ENCODE measurements at regions not wholly inside any gene's neighbourhood (a gene's known extent, or its start where the extent isn't known, plus 50 kb on each side); places are given as distances from the start of the nearest gene placed in this dataset.
A peak's percentile ranks its signal among the peaks of the same experiment; 100 is the strongest.
"Not testable (repeated sequence)": the region's sequence is repeated elsewhere in the genome, so short reads cannot be mapped to it uniquely, and the experiment has no call there.

DNA sequence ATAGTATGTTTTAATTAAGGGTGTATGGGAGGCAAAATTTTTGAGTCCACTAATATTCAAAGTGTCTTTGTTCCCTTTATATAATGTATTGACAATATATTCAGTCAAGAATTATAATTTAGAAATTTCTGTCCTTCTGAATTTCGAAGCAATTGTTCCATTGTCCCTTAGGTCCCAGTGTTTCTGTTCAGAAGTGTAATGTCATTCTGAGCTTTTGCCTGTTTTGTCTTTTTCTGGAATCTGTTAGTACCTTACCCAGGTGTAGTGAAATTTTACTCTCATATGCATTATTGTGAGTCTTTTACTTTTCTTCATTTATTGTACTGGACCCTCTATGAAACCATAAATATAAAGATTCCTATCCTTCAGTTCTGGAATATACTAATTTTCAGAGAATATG lies 505.7 kb upstream of the KIF2B start:
- DNase-seq = no peak

DNA sequence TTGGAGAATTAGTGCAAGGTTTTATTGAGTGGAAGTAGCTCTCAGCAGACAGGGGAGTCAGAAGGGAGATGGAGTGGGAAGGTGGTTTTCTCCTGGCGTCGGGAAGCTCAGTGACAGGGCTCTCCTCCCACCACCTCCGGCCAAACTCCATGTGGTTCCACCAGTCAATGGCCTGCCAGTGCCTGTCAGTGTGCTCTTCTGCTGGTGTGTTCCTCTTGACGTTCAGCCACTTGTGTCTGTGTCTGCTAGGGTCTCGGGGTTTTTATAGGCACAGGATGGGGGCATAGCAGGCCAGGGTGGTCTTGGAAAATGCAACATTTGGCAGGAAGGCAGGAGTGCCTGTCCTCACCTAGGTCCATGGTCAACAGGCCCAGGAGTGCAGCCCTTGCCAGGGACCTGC lies 506.7 kb upstream of the KIF2B start:
- no peak for DNase-seq

DNA sequence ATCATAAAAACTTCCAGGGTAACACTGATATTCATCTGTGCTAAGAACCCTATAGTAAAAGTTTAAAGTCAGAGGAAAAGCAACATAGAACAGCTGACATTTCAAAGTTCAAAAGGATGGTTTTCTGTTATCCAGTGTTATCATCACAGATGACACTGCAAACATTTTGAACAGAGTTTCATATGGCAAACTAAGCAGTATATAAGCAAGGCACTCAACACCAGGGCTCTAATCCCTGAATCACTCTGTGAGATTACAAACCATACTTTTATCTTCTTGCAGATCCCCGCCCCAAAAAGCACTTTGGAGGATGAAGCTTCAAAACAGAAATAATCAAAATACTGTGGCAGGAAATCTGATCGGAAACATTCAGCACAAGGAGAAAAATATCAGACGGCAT lies 508.2 kb upstream of the KIF2B start:
- DNase-seq = no peak

DNA sequence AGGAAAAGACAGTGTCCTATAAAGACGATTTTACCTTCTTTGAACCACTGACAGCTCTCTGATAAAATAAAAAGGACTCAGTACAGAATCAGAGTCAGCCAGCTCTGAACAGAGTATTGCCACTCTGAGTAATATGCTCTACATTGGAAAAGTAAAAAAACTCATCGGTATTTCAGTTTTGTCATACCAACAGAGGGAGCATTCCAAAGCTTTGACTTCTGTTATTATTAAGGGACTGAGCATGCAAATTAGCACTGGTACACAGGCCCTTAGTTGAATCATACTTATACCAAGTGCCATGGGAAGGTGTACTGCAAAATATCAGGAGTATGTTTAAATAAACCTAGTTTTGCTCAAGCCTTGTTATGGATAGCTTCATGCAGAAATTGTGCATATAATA lies 509.0 kb upstream of the KIF2B start:
- no peak for DNase-seq

DNA sequence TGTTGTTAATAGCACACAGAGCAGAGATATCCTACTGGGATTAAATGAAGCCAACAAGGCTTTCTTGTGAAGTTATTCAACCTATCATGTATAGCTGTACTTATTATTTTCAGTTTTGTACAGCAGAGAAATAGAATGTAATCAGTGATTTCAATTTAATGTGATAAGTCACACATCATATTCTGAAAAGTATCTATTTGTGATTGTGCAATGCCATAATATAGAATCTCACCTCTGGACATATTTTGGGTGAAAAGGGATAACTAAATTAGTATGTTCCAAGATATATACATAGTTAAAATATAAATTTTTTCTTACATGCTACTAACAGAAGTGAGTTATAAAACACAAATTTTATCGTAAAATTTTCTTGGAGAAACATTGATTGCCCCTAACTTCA lies 544.3 kb upstream of the KIF2B start:
- no peak for DNase-seq

DNA sequence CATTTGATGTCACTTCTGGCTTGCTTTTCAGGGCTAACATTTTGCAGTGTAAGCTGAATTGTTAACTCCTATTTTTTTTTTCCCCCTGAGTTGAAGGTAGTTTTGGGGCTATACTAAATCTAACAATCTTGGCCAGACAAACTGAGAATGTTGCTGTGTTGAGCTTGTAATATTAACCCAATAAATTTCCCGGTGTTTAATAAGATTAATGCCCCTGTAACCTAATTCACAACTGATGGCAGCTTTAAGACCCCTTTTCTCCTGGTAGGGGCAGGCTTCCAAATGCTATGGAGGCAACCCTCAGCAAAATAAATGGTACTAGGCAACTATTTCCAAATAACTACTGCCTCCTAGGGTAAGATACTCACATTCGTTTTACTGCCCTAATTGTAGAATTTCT lies 549.6 kb upstream of the KIF2B start:
- no peak for DNase-seq

DNA sequence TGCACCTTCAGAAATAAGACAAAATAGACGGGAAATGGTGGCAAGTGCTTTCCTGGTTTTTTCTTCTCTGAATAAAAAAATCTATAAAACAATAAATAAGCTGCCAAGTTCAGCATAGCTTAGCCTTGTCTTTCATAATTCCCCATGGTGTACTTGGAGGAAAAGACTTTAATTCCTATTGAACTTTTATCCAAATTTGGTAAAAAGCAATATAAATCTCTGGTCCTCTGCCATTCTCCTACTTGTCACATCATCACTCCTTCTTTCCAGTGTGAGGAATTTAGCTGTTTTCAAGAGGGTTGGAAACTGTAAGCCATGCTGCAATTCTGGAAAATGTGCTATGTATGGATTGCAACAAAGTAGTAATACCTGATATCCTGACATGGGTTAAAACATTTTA lies 551.8 kb upstream of the KIF2B start:
- no peak for DNase-seq

DNA sequence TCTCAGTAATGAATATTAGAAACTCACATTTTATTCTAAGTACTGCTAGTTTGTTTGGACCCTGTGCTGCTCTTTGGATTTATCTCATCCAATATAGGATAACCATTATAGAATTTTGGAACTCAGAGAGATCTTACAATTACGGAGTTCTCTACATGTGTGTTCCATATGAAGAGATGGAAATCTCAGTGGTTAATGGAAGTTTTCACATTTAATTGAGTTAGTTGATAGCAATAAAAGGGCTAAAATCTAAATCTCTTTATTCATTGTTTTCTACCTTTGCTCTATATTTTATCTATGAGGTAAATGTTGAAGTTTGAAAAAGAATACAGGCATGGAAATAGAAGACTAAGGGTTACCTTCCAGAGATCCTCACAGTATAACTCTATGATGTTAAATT lies 558.0 kb upstream of the KIF2B start:
- DNase-seq = no peak

DNA sequence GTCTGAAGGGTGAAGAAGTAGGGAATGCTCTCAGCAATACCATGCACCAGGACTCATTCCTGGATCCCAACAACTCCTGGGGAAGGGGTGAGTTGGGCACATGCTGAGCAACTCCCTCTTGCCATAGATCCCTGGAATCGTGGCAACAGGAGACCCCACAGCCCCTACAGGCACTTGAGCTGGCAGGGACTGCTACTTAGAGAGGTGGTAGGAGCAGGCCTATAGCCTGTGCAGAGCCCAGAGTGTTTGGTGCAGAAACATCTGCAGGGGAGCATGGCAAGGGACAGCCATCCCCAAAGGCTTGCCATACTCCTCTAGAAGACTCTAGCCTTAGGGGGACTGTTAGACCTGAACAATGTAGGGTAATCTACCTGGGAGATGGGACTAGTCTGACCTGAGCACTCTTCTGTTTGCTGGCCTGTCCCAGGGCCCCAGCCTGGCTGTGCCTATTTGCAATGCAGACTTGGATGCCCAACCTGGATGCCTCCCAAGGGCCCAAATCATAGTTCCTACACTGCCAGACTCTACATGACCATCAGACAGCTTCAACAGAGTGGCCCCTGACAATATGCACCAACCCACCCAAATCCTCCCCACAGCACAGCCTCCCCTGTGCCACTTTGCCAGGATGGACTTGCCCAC lies 568.6 kb upstream of the KIF2B start:
- DNase-seq = no peak

DNA sequence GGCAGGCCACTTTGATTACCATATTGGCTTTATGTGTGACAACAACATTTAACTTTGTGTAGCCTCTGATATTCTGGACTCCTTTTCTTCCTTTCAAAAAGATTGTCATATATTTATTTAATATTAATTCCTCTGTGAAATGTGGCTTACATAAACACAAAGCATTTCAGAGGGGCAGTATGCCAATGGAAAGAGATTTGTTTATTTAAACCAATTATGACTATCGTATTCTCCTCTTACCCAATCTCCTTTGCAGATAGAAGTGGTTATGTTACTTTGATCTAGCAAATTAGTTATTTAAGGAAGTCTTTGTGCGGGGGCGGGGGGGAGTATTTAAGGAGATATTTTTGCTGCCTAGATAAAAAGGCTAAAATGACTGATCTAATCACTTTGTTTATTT lies 573.7 kb upstream of the KIF2B start:
- no peak for DNase-seq

DNA sequence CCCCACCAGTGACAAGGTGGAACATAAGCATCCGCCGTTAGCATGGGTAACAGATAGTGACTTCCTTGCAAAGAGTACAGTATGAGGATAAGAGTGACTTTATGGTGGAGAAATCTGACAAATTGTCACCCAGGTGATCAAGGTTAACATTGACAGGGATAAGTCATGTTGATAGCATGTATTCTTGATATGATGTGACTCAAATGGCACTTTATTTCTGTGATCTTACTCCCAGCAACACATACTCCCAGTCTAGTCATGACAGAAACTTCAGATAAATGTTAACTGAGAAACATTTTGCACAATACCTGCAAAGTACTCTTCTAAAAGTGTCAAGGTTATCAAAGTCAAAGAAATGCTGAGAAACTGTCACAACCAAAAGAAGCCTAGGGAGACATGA lies 588.6 kb upstream of the KIF2B start:
- no peak for DNase-seq

DNA sequence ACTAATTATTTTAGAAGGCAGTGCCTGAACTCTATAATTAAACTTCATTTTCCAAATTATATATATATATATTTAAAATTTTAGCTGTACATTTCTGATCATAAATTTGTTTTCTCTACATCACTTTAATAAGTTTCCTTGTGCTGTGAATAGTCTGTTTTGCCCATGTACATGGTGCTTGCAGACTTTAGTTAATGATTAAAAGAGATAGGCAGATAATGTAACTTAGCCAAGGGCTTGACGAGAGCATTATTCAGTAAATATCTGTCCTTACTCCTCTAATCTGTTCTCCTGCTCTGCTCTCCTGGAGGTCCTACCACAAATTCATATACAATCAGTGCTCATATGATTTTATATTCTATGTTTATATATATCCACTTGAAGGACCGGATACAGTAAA lies 595.2 kb upstream of the KIF2B start:
- no peak for DNase-seq

DNA sequence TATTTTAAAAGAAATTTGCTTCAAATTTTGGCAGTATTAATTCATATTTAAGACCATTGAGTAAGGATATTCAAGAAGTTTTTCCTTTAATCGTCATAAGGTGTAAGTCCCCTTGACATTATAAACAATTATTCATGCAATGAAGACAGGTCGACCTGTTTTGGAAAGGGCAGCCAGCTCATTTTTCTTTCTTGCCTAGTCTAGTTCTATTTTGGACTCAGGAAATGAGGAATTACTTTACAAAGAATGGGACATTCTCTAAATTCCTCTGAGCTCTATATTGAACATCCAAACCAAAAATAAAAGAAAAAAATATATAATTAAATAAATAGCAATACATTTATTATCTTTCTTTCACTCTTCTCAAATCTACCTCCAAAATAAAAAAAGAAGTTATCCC lies 595.6 kb upstream of the KIF2B start:
- no peak for DNase-seq

DNA sequence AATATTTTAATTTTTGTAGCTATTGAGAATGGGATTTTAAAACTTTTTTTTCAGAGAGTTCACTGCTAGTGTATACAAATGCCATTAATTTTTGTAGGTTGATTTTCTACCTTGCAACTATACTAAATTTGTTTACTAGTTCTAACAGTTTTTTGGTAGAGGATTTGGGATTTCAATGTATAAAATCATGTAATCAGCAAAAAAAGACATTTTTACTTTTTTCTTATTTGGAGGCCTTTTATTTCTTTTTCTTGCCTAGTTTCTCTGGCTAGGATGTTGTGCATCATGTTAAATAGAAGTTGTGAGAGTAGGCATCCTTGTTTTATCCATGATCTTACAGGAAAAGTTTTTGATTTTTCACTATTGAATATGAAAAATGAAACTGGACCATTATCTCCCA lies 602.9 kb upstream of the KIF2B start:
- no peak for DNase-seq

DNA sequence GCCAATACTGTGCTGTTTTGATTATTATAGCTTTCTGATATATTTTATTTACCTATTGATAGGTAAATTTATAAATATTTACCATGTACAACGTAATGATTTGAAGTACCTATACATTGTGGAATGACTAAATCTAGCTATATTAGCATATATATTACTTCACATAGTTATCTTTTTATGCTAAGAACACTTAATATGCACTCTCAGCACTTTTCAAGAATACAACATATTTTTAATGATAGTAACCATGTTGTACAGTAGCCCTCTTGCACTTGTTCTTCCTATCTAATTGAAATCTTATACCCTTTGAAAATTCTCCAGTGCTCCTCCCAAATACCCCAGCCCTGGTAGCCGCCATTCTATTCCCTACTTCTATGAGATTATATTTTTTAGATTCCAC lies 604.0 kb upstream of the KIF2B start:
- no peak for DNase-seq

DNA sequence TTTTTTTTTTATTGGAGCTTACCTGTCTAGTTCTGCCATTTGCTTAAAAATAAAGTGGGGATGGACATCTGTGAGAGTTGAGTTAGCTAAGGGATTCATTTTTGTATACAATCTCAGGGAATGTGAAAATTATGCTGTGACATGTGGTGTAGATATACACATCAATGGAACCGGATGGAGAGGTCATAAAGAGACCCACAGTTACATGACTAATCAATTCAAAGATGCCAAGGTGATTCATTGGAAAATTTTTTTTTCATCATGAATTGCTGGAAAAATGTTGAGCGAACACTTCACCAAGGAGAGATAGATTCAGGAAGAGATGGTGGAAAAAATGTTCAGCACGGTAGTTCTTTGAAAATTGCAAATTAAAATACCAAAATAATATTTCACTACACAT lies 605.4 kb upstream of the KIF2B start:
- no peak for DNase-seq

DNA sequence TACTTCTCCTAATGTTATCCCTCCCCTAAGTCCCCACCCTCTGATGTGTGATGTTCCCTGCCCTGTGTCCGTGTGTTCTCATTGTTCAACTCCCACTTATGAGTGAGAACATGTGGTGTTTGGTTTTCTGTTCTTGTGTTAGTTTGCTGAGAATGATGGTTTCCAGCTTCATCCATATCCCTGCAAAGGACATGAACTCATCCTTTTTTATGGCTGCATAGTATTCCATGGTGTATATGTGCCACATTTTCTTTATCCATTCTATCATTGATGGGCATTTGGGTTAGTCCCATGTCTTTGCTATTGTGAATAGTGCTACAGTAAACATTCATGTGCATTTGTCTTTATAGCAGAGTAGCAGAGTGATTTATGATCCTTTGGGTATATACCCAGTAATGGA lies 613.8 kb upstream of the KIF2B start:
- not testable (repeated sequence) for DNase-seq

DNA sequence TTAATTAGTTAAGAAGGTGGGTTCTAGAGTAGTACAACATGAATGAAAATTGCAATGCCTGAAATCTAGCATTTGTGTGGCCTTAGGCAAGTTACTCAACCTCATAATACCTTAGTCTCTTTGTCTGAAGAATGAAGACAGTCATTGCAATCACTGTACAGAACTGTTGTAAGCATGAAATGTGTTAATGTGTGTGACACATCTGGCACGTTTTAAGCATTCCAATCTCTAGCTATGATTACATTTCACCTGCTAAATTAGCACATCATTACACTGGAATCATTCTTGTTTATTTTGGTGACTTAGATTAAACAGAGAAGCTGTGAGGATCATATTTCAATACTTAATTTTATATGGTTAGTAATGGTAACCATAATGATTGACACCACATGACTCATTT lies 629.7 kb upstream of the KIF2B start:
- no peak for DNase-seq

DNA sequence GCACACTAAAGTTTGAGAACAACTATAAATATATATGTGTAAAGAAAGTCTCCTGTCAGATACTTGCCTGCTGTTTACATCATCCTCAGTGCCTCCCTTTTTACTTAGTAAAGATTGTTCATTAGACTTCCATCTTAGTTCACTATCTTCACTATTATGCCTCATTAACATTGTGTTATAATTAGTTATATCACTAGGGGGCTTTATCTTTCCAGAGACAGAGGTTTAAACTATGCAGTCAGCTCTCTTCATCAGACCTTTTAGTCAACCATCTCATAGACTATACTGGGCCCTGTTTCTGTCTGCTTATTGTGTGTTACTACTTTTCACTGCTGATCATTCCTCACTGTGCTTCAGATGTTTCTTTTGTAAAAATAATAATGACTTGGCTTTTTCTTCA lies 630.8 kb upstream of the KIF2B start:
- DNase-seq = no peak

DNA sequence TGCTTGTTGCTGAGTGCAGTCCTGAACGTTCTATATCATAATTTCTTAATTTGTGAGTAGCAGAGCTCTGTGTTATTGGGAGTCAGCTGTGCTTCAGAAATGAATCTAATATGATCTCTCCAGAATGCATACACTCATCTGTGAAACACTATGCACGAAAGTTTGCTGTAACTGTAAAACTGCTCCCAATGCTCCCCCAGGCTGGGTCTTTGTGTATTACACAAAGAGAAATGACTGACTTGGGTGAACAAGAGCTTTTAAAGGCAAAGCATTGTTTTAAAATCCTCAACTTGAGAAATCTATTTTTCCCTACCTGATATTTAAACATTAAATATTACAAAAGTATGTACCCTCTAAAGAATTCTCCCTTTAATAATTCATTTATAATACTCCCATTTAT lies 636.7 kb upstream of the KIF2B start:
- no peak for DNase-seq

DNA sequence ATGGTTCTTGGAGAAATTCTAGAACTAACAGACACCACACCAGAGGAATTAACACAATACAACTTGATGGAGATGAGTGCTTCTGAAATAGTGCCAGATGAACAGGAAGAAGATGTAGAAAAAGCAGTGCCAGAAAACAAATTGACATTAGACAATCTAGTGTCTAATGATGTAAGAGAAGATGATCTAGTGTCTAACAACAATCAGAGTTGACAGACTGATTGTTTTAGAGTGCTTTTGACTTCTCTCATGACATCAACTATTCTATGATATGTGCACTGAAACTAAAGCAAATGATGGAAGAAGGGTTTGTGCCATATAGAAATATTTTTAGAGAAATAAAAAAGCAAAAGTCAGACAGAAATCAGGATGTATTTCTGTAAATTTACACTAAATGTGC lies 646.1 kb upstream of the KIF2B start:
- DNase-seq = no peak

DNA sequence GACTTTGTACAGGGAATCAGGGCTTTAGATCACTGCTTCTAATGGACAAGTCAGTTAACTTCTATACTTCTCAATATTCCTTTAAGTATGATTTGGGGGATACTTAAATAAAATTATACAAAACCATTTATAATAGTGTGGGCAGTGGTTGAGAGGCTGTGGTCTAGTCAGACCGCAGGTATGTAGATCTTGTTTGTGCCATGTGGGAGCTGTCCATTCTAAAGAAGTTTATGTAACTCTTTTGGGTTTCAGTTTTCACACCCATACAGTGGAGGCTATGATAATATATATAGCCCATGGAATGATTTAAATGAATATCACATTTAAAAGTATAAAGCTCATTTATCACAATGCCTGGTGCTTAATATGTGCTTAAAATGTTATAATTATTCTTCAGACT lies 654.3 kb upstream of the KIF2B start:
- DNase-seq = no peak

DNA sequence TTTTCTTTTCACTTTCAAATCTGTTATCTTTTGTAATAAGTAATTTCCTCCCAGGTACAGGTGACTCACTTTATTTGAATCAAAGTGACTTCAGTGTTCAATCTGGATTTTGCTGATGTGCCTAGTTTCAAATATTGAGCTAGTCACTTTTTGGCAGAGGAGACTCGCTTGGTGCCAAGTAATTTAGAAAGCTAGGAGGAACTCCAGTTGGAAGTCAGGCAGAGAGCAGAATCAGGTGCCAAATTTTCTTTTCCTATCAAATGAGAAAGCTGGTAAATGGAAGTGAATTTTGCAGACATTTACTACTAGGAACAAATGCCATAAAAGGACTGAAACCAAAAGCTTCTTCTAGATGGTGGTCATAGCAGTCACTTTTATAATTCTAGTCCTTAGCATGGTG lies 656.0 kb upstream of the KIF2B start:
- no peak for DNase-seq

DNA sequence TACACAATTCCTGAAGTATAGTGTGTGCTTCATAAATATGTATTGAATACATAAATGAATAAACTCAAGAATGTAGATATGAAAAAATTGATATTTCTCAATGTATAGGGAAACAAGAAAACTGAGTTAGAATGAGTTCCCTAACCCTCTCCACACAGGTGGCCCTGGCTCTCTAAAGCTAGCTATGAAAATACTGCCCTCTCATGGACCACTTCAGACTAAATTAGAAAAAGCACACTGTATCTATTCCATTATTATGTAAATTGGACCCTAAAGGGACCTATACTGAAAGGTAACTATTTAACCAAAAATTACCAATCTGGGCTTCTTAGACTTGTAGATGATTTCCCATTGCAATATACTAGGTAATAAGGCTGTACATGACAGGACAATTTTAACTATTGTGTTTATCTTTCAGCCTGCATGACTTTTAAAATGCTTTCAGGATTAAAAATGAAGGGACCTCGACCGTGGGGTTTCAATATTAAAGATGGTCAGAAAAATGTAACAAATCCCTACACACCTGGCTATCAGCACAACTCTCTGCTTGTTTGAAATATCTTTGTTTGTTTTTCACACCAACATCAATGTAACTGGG lies 672.5 kb upstream of the KIF2B start:
- peak; percentile 0 for DNase-seq

DNA sequence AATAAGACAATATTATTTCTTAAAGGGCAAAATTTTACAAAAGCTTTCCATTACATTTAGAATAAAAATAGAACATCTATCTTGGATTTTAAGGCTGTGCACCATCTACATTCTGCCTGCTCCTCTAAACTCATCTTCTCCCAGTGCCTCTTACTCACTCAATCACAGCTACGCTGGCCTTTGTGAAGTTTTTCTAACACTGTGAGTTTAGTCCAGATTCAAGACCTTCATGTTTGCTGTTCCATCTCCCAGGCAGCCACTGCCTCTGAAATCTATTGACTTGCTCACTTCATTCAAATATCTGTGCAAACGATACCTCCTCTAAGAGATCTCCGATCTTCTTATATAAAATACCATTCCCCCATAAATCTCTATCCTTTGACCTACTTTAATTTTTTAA lies 673.4 kb upstream of the KIF2B start:
- DNase-seq = no peak

DNA sequence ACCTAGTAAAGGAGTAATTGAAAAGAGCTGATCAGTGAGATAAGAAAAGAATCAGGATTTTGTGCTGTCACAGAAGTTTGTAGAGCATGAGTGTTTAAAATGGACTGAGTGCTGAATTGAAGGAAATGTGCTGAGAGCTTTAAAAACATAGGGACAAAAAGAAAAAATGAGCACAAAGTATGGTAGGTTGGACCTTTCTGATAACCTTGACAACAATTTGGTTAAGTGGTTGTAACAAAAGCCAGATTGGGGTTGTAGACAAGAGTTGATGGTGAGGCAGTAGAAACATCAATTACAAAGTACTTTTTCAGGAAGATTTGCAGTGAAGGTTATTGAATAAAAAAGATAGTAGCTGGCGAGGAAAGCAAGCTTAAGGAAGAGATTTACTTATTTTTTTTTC lies 674.7 kb upstream of the KIF2B start:
- no peak for DNase-seq
